ENCODE measurements at regions not wholly inside any gene's neighbourhood (a gene's known extent, or its start where the extent isn't known, plus 50 kb on each side); places are given as distances from the start of the nearest gene placed in this dataset.

GRCh38 chr15:100737214-100737613, 134.8 kb downstream of the ASB7 start:
- no peak for DNase-seq

- DNase-seq = no peak
Measured at GRCh38 chr15:100738614-100739013, 136.2 kb downstream of the ASB7 start.

- DNase-seq = no peak
Measured at GRCh38 chr15:100740138-100740537, 137.7 kb downstream of the ASB7 start.

- no peak for DNase-seq
Measured at GRCh38 chr15:100751585-100751984, 128.0 kb upstream of the ALDH1A3 start.

GRCh38 chr15:100753503-100753902, 126.1 kb upstream of the ALDH1A3 start:
- DNase-seq = peak; percentile 46

- DNase-seq = no peak
Measured at GRCh38 chr15:100757661-100758060, 122.0 kb upstream of the ALDH1A3 start.

GRCh38 chr15:100758555-100758954, 121.1 kb upstream of the ALDH1A3 start:
- DNase-seq = no peak

- DNase-seq = peak; percentile 88
Measured at GRCh38 chr15:100759106-100759505, 120.5 kb upstream of the ALDH1A3 start.

GRCh38 chr15:100759698-100760356, 119.8 kb upstream of the ALDH1A3 start:
- DNase-seq = peak; percentile 65

GRCh38 chr15:100760357-100760903, 119.2 kb upstream of the ALDH1A3 start:
- DNase-seq = no peak

- no peak for DNase-seq
Measured at GRCh38 chr15:100761290-100761935, 118.2 kb upstream of the ALDH1A3 start.

- DNase-seq = no peak
Measured at GRCh38 chr15:100762289-100762688, 117.3 kb upstream of the ALDH1A3 start.

GRCh38 chr15:100762913-100763834, 116.5 kb upstream of the ALDH1A3 start:
- peak; percentile 38 for DNase-seq

GRCh38 chr15:100763835-100764750, 115.5 kb upstream of the ALDH1A3 start:
- DNase-seq = no peak

- peak; percentile 96 for DNase-seq
Measured at GRCh38 chr15:100764778-100765466, 114.7 kb upstream of the ALDH1A3 start.

- no peak for DNase-seq
Measured at GRCh38 chr15:100765467-100766241, 114.0 kb upstream of the ALDH1A3 start.

- DNase-seq = peak; percentile 92
Measured at GRCh38 chr15:100766243-100767000, 113.2 kb upstream of the ALDH1A3 start.

- no peak for DNase-seq
Measured at GRCh38 chr15:100767001-100767825, 112.4 kb upstream of the ALDH1A3 start.

GRCh38 chr15:100768501-100768931, 111.1 kb upstream of the ALDH1A3 start:
- DNase-seq = no peak
